ENCODE measurements at regions not wholly inside any gene's neighbourhood (a gene's known extent, or its start where the extent isn't known, plus 50 kb on each side); places are given as distances from the start of the nearest gene placed in this dataset.

- no peak for TF ChIP-seq CTCF (conservative IDR thresholded peaks at IDR 0.05; ENCODE audit: low read length)
- TF ChIP-seq EZH2phosphoT487 (IDR thresholded peaks at IDR 0.05; ENCODE audit: borderline replicate concordance) = no peak
Measured at GRCh38 chr9:113658545-113658895, 195.0 kb downstream of the RGS3 start.
